Epithelial cell of prostate (primary cell): ENCODE measurements at regions not wholly inside any gene's neighbourhood (a gene's known extent, or its start where the extent isn't known, plus 50 kb on each side); places are given as distances from the start of the nearest gene placed in this dataset.

Source experiments
- DNase-seq: peaks from one replicate; pipeline ENCODE4 v3.0.0-alpha.2; 2011; ENCODE audit warnings: low read depth, low spot score
- H3K27ac ChIP-seq: fragments of 450-650 bp; 2 replicates; pipeline ENCODE4 v1.5.1; 2017; ENCODE audit warnings: mild to moderate bottlenecking

GRCh38 chr3:27861046-27862036 is 139.2 kb upstream of the EOMES start:
- H3K27ac ChIP-seq = no peak overlapping the region

GRCh38 chr3:27865731-27866130 is 143.6 kb upstream of the EOMES start:
- DNase-seq = no peak
- H3K27ac ChIP-seq = no peak overlapping the region

More at GRCh38 chr3:27861046-27862036, 139.2 kb upstream of the EOMES start:
- no peak for DNase-seq

- DNase-seq = no peak
- no peak overlapping the region for H3K27ac ChIP-seq
These were observed 147.0 kb upstream of the EOMES start for GRCh38 chr3:27869152-27869551.

GRCh38 chr3:27877061-27878013 is 155.2 kb upstream of the EOMES start:
- no peak for DNase-seq
- no peak overlapping the region for H3K27ac ChIP-seq

- DNase-seq = no peak
- H3K27ac ChIP-seq = no peak overlapping the region
These were observed 155.9 kb upstream of the EOMES start for GRCh38 chr3:27878014-27878383.

GRCh38 chr3:27880969-27881892 is 159.1 kb upstream of the EOMES start:
- H3K27ac ChIP-seq = no peak overlapping the region
- no peak for DNase-seq

- H3K27ac ChIP-seq = no peak overlapping the region
- DNase-seq = no peak
These were observed 161.1 kb upstream of the EOMES start for GRCh38 chr3:27883266-27883665.

GRCh38 chr3:27885641-27886040 is 163.5 kb upstream of the EOMES start:
- DNase-seq = no peak

GRCh38 chr3:27888562-27888961 is 166.4 kb upstream of the EOMES start:
- H3K27ac ChIP-seq = no peak overlapping the region
- no peak for DNase-seq

More at GRCh38 chr3:27885641-27886040, 163.5 kb upstream of the EOMES start:
- no peak overlapping the region for H3K27ac ChIP-seq

GRCh38 chr3:27889745-27890144 is 167.6 kb upstream of the EOMES start:
- no peak for DNase-seq

GRCh38 chr3:27900316-27900715 is 178.2 kb upstream of the EOMES start:
- DNase-seq = no peak
- H3K27ac ChIP-seq = no peak overlapping the region

More at GRCh38 chr3:27889745-27890144, 167.6 kb upstream of the EOMES start:
- no peak overlapping the region for H3K27ac ChIP-seq

- DNase-seq = no peak
- H3K27ac ChIP-seq = no peak overlapping the region
These were observed 181.3 kb upstream of the EOMES start for GRCh38 chr3:27903446-27903845.

GRCh38 chr3:27905625-27906024 is 183.5 kb upstream of the EOMES start:
- H3K27ac ChIP-seq = no peak overlapping the region
- DNase-seq = no peak

- no peak for DNase-seq
- H3K27ac ChIP-seq = no peak overlapping the region
These were observed 185.0 kb upstream of the EOMES start for GRCh38 chr3:27907148-27907547.

GRCh38 chr3:27907929-27908328 is 185.8 kb upstream of the EOMES start:
- no peak overlapping the region for H3K27ac ChIP-seq
- DNase-seq = no peak

GRCh38 chr3:27910456-27910855 is 188.3 kb upstream of the EOMES start:
- no peak for DNase-seq

GRCh38 chr3:27914199-27914598 is 192.1 kb upstream of the EOMES start:
- DNase-seq = no peak
- H3K27ac ChIP-seq = no peak overlapping the region

More at GRCh38 chr3:27910456-27910855, 188.3 kb upstream of the EOMES start:
- no peak overlapping the region for H3K27ac ChIP-seq

- DNase-seq = no peak
- H3K27ac ChIP-seq = no peak overlapping the region
These were observed 201.4 kb upstream of the EOMES start for GRCh38 chr3:27923349-27924068.

GRCh38 chr3:27927882-27928281 is 205.8 kb upstream of the EOMES start:
- no peak for DNase-seq
- no peak overlapping the region for H3K27ac ChIP-seq
